ENCODE measurements at regions not wholly inside any gene's neighbourhood (a gene's known extent, or its start where the extent isn't known, plus 50 kb on each side); places are given as distances from the start of the nearest gene placed in this dataset.
"Not testable (repeated sequence)": the region's sequence is repeated elsewhere in the genome, so short reads cannot be mapped to it uniquely, and the experiment has no call there.

DNA sequence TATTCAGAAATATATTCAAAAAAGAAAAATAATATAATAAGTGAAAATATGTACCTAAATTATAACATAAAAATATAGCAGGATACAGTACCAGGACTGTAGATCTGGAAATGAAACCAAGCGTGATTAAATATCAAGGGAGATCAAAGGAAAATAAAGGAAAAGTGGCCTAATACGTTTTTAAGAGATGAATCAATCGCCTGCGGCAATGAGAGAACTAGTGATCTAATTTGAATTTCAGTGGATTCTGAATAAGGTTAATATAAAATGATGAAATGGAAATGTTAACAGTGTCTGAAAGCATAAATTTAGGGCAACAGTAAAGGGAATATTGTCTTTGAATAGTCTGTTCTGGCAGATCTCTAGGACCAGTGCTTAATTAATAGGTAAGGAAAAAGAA lies 1761.9 kb upstream of the ACO1 start:
- intact Hi-C loops (cut with micrococcal nuclease), result no loop called here
- H3K4me3 ChIP-seq (ENCODE audit: low read length), result no peak overlapping the region
- no peaks in the 10 kb centered on the region for H3K4me1 ChIP-seq (ENCODE audit: control insufficient read depth in 2 of 2, insufficient read depth in 2 of 2, low read length in 2 of 2)
- H3K27ac Mint-ChIP-seq, result no peak overlapping the region
- H3K27me3 Mint-ChIP-seq, result no peaks in the 10 kb centered on the region
- no peaks in the 10 kb centered on the region for H3K4me1 Mint-ChIP-seq
- no peaks in the 10 kb centered on the region for H3K36me3 Mint-ChIP-seq
- ChIA-PET CTCF (no interaction called here), POLR2A (no interaction called here)
- no peak overlapping the region for H3K27ac ChIP-seq (ENCODE audit: low read depth, low read length)
- no peak for DNase-seq
- H3K9me3 Mint-ChIP-seq, result peaks cover 0 to 5% (median 0%) of the 10 kb centered on the region in 11 donors
- no peaks in the 10 kb centered on the region for H3K36me3 ChIP-seq (ENCODE audit: control insufficient read depth in 2 of 3, insufficient read depth in 3 of 3, low read length in 3 of 3)
- ATAC-seq, result no peak
- H3K9me3 ChIP-seq (ENCODE audit: control insufficient read depth in 2 of 3, low read length in 3 of 3), result no peaks in the 10 kb centered on the region
- H3K27me3 ChIP-seq (ENCODE audit: control insufficient read depth in 2 of 2, insufficient read depth in 2 of 2, low read length in 2 of 2), result no peaks in the 10 kb centered on the region
- H3K4me3 Mint-ChIP-seq, result no peak overlapping the region

DNA sequence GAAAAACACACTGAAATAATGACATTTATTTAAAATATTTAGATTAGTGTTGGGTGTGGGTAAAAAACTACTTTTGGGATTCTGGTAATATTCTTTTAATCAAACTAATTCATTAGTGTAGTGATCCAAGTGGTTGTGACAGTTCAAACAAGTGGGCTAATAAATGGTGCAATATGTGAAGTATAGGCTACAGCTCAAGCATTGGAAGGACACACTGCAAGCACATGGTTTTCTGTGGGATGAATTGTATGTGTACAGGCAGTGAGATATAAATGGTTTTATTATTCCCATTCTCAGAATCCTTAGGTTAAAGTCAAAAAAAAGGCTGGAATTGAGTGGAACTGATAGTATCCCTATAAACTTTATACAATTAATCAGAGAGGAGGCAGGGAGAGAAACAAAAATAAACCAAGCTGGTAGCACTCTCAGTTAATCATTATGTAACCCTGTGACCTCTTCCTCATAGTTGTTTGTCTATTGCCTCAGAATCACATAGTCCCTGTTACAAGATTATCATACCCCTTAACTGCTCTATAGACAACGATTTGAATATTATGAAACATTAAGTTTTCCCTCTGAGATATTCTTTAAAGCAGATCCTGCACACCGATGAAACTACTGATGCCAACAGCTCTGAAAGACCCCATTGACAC lies 1755.4 kb upstream of the ACO1 start:
- Histone ChIP-seq H3K27me3 (ENCODE audit: control insufficient read depth in 2 of 2, insufficient read depth in 2 of 2, low read length in 2 of 2) (no peaks in the 10 kb centered on the region), H3K27ac (ENCODE audit: low read depth, low read length) (no peak overlapping the region), H3K9me3 (ENCODE audit: control insufficient read depth in 2 of 3, low read length in 3 of 3) (no peaks in the 10 kb centered on the region), H3K4me3 (ENCODE audit: low read length) (no peak overlapping the region), H3K36me3 (ENCODE audit: control insufficient read depth in 2 of 3, insufficient read depth in 3 of 3, low read length in 3 of 3) (no peaks in the 10 kb centered on the region), H3K4me1 (ENCODE audit: control insufficient read depth in 2 of 2, insufficient read depth in 2 of 2, low read length in 2 of 2) (no peaks in the 10 kb centered on the region)
- Mint-ChIP-seq H3K36me3 (no peaks in the 10 kb centered on the region), H3K4me1 (no peaks in the 10 kb centered on the region), H3K27me3 (no peaks in the 10 kb centered on the region), H3K9me3 (peaks cover 0 to 6% (median 0%) of the 10 kb centered on the region in 11 donors), H3K4me3 (no peak overlapping the region), H3K27ac (no peak overlapping the region)
- ChIA-PET CTCF (no interaction called here), POLR2A (no interaction called here)
- ATAC-seq (no peak), DNase-seq (no peak)
- intact Hi-C loops (cut with micrococcal nuclease), result no loop called here

DNA sequence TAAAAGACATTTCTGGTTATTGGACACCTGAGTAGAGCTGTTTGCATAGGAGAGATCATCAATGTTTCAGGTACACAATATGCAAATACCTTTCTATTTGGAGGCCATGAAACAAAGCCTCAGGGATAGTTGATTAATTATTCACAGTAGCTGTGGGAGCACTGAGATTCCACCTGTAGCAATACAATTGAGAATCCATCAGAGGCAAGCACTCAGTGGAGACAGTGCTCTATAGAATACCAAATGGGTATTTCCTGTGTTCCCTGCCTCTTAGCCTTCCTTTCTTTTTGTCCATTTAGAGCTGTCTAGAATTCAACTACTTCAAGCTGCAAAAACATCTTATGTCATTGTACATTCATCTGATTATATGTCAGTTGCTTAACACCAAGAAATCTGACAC lies 1754.0 kb upstream of the ACO1 start:
- CTCF ChIA-PET, result no interaction called here
- ATAC-seq, result no peak

DNA sequence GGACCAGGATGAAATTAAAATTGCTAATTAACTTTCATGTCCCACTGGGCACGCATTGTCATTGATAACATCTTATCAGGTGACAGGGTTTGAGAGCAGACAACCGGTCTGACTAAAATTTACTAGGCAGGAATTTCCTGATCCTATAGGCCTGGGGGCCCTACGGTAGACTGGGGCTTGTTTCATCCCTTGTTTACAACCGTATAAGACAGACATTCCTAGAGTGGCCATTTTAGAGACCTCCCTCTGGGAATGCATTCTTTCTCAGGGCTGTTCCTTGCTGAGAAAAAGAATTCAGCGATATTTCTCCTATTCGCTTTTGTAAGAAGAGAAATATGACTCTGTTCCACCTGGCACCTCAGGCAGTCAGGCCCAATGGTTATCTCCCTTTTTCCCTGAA lies 1737.8 kb upstream of the ACO1 start:
- H3K4me1 Mint-ChIP-seq; H3K9me3 ChIP-seq (ENCODE audit: control insufficient read depth in 2 of 3, low read length in 3 of 3); POLR2A ChIA-PET; H3K27ac Mint-ChIP-seq; H3K27me3 ChIP-seq (ENCODE audit: control insufficient read depth in 2 of 2, insufficient read depth in 2 of 2, low read length in 2 of 2); H3K4me3 Mint-ChIP-seq; H3K4me3 ChIP-seq (ENCODE audit: low read length); CTCF ChIA-PET; ATAC-seq; DNase-seq; H3K36me3 Mint-ChIP-seq; intact Hi-C loops (cut with micrococcal nuclease); H3K27me3 Mint-ChIP-seq; H3K36me3 ChIP-seq (ENCODE audit: control insufficient read depth in 2 of 3, insufficient read depth in 3 of 3, low read length in 3 of 3); H3K27ac ChIP-seq (ENCODE audit: low read depth, low read length); H3K4me1 ChIP-seq (ENCODE audit: control insufficient read depth in 2 of 2, insufficient read depth in 2 of 2, low read length in 2 of 2): not testable (repeated sequence)
- H3K9me3 Mint-ChIP-seq, result peaks cover 0 to 23% (median 4%) of the 10 kb centered on the region in 11 donors

More for the DNA sequence above, 1754.0 kb upstream of the ACO1 start:
- intact Hi-C loops (cut with micrococcal nuclease), result no loop called here
- no peak overlapping the region for H3K27ac Mint-ChIP-seq
- H3K27me3 ChIP-seq (ENCODE audit: control insufficient read depth in 2 of 2, insufficient read depth in 2 of 2, low read length in 2 of 2), result no peaks in the 10 kb centered on the region
- H3K4me1 Mint-ChIP-seq, result no peaks in the 10 kb centered on the region
- no peak for DNase-seq
- H3K4me3 Mint-ChIP-seq, result no peak overlapping the region
- H3K4me3 ChIP-seq (ENCODE audit: low read length), result no peak overlapping the region
- no peak overlapping the region for H3K27ac ChIP-seq (ENCODE audit: low read depth, low read length)
- no peaks in the 10 kb centered on the region for H3K9me3 ChIP-seq (ENCODE audit: control insufficient read depth in 2 of 3, low read length in 3 of 3)
- no peaks in the 10 kb centered on the region for H3K4me1 ChIP-seq (ENCODE audit: control insufficient read depth in 2 of 2, insufficient read depth in 2 of 2, low read length in 2 of 2)
- H3K9me3 Mint-ChIP-seq, result peaks cover 0 to 6% (median 0%) of the 10 kb centered on the region in 11 donors
- no peaks in the 10 kb centered on the region for H3K27me3 Mint-ChIP-seq
- POLR2A ChIA-PET, result no interaction called here
- no peaks in the 10 kb centered on the region for H3K36me3 ChIP-seq (ENCODE audit: control insufficient read depth in 2 of 3, insufficient read depth in 3 of 3, low read length in 3 of 3)
- no peaks in the 10 kb centered on the region for H3K36me3 Mint-ChIP-seq

DNA sequence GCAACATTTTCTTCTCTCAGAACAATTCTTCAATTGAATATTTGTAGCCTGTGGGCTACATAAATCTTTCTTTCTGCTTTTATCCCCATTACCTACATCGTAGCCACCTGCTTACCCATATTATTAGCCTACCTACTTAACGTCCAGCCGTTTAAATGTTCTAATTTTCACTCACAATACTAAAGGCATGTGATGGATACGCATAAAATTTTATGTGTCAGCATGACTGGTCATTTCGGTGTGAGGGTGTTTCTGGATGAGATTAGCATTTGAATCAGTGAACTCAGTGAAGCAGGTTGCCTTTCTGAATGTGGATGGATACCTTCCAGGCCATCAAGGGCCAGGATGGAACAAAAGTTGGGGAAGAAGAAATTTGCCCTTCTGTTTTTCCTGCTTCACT lies 1722.5 kb upstream of the ACO1 start:
- intact Hi-C loops (cut with micrococcal nuclease), result no loop called here
- Histone ChIP-seq H3K4me3 (ENCODE audit: low read length) (no peak overlapping the region), H3K4me1 (ENCODE audit: control insufficient read depth in 2 of 2, insufficient read depth in 2 of 2, low read length in 2 of 2) (no peaks in the 10 kb centered on the region), H3K36me3 (ENCODE audit: control insufficient read depth in 2 of 3, insufficient read depth in 3 of 3, low read length in 3 of 3) (no peaks in the 10 kb centered on the region), H3K9me3 (ENCODE audit: control insufficient read depth in 2 of 3, low read length in 3 of 3) (no peaks in the 10 kb centered on the region), H3K27ac (ENCODE audit: low read depth, low read length) (no peak overlapping the region), H3K27me3 (ENCODE audit: control insufficient read depth in 2 of 2, insufficient read depth in 2 of 2, low read length in 2 of 2) (no peaks in the 10 kb centered on the region)
- Mint-ChIP-seq H3K36me3 (no peaks in the 10 kb centered on the region), H3K27ac (no peak overlapping the region), H3K4me3 (no peak overlapping the region), H3K9me3 (peaks cover 0 to 2% (median 0%) of the 10 kb centered on the region in 11 donors), H3K27me3 (no peaks in the 10 kb centered on the region), H3K4me1 (no peaks in the 10 kb centered on the region)
- ChIA-PET CTCF (no interaction called here), POLR2A (no interaction called here)
- ATAC-seq, result no peak
- DNase-seq, result no peak

DNA sequence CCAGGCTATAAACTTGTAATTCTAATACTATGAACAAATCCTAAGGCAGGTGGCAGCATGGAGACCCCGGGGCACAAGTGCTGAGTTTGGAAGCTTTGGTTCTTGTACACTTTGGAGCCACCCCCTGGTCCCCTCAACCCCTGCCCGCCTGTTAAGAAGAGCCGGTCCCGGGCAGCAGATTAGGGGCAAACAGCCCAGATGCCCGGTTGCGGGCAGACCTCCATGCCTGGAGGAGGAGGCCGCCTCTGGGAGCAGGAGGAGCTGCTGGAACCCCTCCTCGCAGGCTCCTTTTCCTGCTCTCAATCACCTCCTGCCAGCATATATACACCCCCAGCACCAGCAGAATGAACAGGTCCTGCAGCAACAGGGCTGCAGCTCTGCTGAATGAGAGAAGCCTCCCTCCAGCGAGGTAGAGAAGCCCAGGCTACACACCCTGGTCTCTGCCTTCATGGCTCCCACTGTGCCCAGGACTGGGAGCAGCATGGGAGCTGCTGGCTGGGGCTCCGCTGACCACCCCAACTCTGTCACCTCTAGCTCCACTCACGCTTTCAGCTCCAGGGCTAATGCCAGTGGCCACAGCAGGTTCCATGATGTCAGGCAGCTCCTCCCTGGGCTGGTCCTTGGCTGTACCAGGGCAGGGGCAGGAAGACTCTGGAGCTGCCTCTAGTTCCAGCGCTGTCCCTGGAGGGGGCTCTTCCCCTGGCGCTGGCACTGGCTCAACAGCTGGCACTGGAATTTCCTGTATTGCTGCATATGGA lies 1713.5 kb upstream of the ACO1 start:
- no peak for ATAC-seq
- Mint-ChIP-seq H3K27me3 (no peaks in the 10 kb centered on the region), H3K27ac (no peak overlapping the region), H3K4me3 (no peak overlapping the region), H3K4me1 (no peaks in the 10 kb centered on the region), H3K9me3 (no peaks in the 10 kb centered on the region), H3K36me3 (no peaks in the 10 kb centered on the region)
- Histone ChIP-seq H3K36me3 (ENCODE audit: control insufficient read depth in 2 of 3, insufficient read depth in 3 of 3, low read length in 3 of 3) (no peaks in the 10 kb centered on the region), H3K9me3 (ENCODE audit: control insufficient read depth in 2 of 3, low read length in 3 of 3) (no peaks in the 10 kb centered on the region), H3K27me3 (ENCODE audit: control insufficient read depth in 2 of 2, insufficient read depth in 2 of 2, low read length in 2 of 2) (no peaks in the 10 kb centered on the region), H3K27ac (ENCODE audit: low read depth, low read length) (no peak overlapping the region), H3K4me3 (ENCODE audit: low read length) (no peak overlapping the region), H3K4me1 (ENCODE audit: control insufficient read depth in 2 of 2, insufficient read depth in 2 of 2, low read length in 2 of 2) (no peaks in the 10 kb centered on the region)
- intact Hi-C loops (cut with micrococcal nuclease), result no loop called here
- ChIA-PET POLR2A (interaction anchor here (0.7 kb wide), 1 partner anchor 314 kb away, joined by 3 read pairs; no protein-coding TSS in a partner anchor), CTCF (no interaction called here)
- no peak for DNase-seq

DNA sequence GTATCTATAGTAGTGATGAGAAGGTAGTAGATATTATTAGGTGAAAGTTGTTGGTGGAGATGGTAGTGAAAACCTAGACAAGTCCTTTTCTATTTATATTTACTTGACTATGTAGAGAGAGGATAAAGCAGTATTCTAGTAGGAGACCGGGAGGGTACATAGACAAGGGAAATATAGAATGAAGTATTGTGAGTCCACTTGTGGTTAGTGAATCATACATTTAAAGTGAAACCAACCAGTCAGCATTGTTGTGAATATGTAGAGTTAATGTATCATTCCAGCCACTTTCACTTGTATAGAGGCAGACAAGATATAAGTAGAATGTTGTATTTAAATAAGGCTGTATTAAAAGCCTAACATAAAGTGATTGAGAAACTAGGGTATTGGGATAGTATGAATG lies 1711.3 kb upstream of the ACO1 start:
- no peaks in the 10 kb centered on the region for H3K27me3 ChIP-seq (ENCODE audit: control insufficient read depth in 2 of 2, insufficient read depth in 2 of 2, low read length in 2 of 2)
- no peak overlapping the region for H3K27ac ChIP-seq (ENCODE audit: low read depth, low read length)
- ATAC-seq, result no peak
- no peak overlapping the region for H3K4me3 ChIP-seq (ENCODE audit: low read length)
- no peaks in the 10 kb centered on the region for H3K27me3 Mint-ChIP-seq
- DNase-seq, result no peak
- H3K4me1 Mint-ChIP-seq, result no peaks in the 10 kb centered on the region
- H3K36me3 ChIP-seq (ENCODE audit: control insufficient read depth in 2 of 3, insufficient read depth in 3 of 3, low read length in 3 of 3), result no peaks in the 10 kb centered on the region
- intact Hi-C loops (cut with micrococcal nuclease), result no loop called here
- ChIA-PET CTCF (no interaction called here), POLR2A (no interaction called here)
- no peaks in the 10 kb centered on the region for H3K36me3 Mint-ChIP-seq
- H3K9me3 ChIP-seq (ENCODE audit: control insufficient read depth in 2 of 3, low read length in 3 of 3), result no peaks in the 10 kb centered on the region
- H3K4me3 Mint-ChIP-seq, result no peak overlapping the region
- no peak overlapping the region for H3K27ac Mint-ChIP-seq
- no peaks in the 10 kb centered on the region for H3K4me1 ChIP-seq (ENCODE audit: control insufficient read depth in 2 of 2, insufficient read depth in 2 of 2, low read length in 2 of 2)
- no peaks in the 10 kb centered on the region for H3K9me3 Mint-ChIP-seq
